T-cell (primary cell): ENCODE measurements at regions not wholly inside any gene's neighbourhood (a gene's known extent, or its start where the extent isn't known, plus 50 kb on each side); places are given as distances from the start of the nearest gene placed in this dataset.

Experiments
- ATAC-seq, 4 experiments: fragments of 200-7000 bp in 3 of 4; fragments of 150-1000 bp in 1 of 4; cut with Tn5 transposase; replicated peaks in 1 of 4; 1 replicate in 3 of 4; 2 replicates in 1 of 4; pipeline ENCODE4 v1.10.0; 2021; ENCODE audit warnings: moderate library complexity in 3 of 4, mild to moderate bottlenecking in 2 of 4, moderate number of reproducible peaks in 1 of 4
- CTCF ChIA-PET, 2 donors: fragments of 300-600 bp; sonication (Branson Sonifier 250); formaldehyde crosslinking; loops; one replicate each; lab custom pipeline; 2022; ENCODE audit warnings: antibody characterized with exemption in 2 of 2; lab: Charles Lee
- POLR2A ChIA-PET, 2 donors: fragments of 300-600 bp; sonication (Branson Sonifier 250); formaldehyde crosslinking; loops; one replicate each; lab custom pipeline; 2022; ENCODE audit warnings: antibody characterized with exemption in 2 of 2; lab: Charles Lee
- DNase-seq, 35 experiments: peaks; one replicate each; pipeline versions ENCODE4 v3.0.0 to v3.0.0-alpha.2; 2013 to 2023
- H3K27ac ChIP-seq: one replicate; pipeline ENCODE4 v1.5.1; 2013; ENCODE audit warnings: low read length
- H3K27me3 ChIP-seq, 2 experiments: replicated peaks in 1 of 2; 1 replicate in 1 of 2; 2 replicates in 1 of 2; pipeline versions ENCODE4 v1.6.1 to v1.7.0; 2013; ENCODE audit warnings: low read length in 1 of 2, mixed read lengths in 1 of 2; ENCODE audit not compliant: control insufficient read depth in 2 of 2, insufficient read depth in 2 of 2; ENCODE audit errors: extremely low read depth in 1 of 2
- H3K36me3 ChIP-seq, 2 donors: 1 replicate in 1 of 2; 2 replicates in 1 of 2; pipeline versions ENCODE4 v1.6.1 to v1.7.0; 2013; ENCODE audit warnings: low read length in 1 of 2; ENCODE audit not compliant: control insufficient read depth in 2 of 2, insufficient read depth in 1 of 2; ENCODE audit errors: extremely low read depth in 1 of 2
- H3K4me1 ChIP-seq, 2 experiments: 1 replicate in 1 of 2; 2 replicates in 1 of 2; pipeline versions ENCODE4 v1.6.1 to v1.7.0; 2013; ENCODE audit warnings: low read length in 2 of 2, mixed read lengths in 1 of 2; ENCODE audit not compliant: insufficient read depth in 2 of 2, control insufficient read depth in 1 of 2; ENCODE audit errors: extremely low read depth in 1 of 2
- H3K4me3 ChIP-seq, 2 donors: 1 replicate in 1 of 2; 2 replicates in 1 of 2; pipeline versions ENCODE4 v1.5.1 to v1.7.0; 2013; ENCODE audit warnings: mild to moderate bottlenecking in 2 of 2, low read length in 1 of 2, moderate library complexity in 1 of 2; ENCODE audit not compliant: control insufficient read depth in 1 of 2; ENCODE audit errors: extremely low read depth in 1 of 2
- H3K9me3 ChIP-seq: 2 replicates; pipeline ENCODE4 v1.7.0; 2013
- H3K27ac Mint-ChIP-seq, 2 donors: one replicate each; pipeline ENCODE4 v1.8.0; 2020 to 2021; ENCODE audit warnings: mild to moderate bottlenecking in 2 of 2, mixed read lengths in 2 of 2
- H3K27me3 Mint-ChIP-seq, 2 donors: one replicate each; pipeline ENCODE4 v1.8.0; 2021 to 2022; ENCODE audit warnings: mixed read lengths in 2 of 2
- H3K36me3 Mint-ChIP-seq: one replicate; pipeline ENCODE4 v1.8.0; 2021; ENCODE audit warnings: mixed read lengths
- H3K4me1 Mint-ChIP-seq, 3 donors: one replicate each; pipeline ENCODE4 v1.8.0; 2020 to 2022; ENCODE audit warnings: mixed read lengths in 3 of 3, mild to moderate bottlenecking in 1 of 3
- H3K4me3 Mint-ChIP-seq, 3 donors: one replicate each; pipeline ENCODE4 v1.8.0; 2020 to 2022; ENCODE audit warnings: mild to moderate bottlenecking in 3 of 3, mixed read lengths in 3 of 3, moderate library complexity in 3 of 3
- H3K9me3 Mint-ChIP-seq, 3 donors: one replicate each; pipeline ENCODE4 v1.8.0; 2020 to 2022; ENCODE audit warnings: mixed read lengths in 3 of 3
- WGBS: methylation state at CpG from one replicate; pipeline ENCODE4 v1.1.5; 2013; ENCODE audit warnings: missing lambda C conversion rate; ENCODE audit not compliant: insufficient coverage; 5-methylcytosine and 5-hydroxymethylcytosine counted together

- POLR2A ChIA-PET = interaction anchor here in 1 of 2 donors (0.7 kb wide), 1 partner anchor 112 kb away, joined by 3 read pairs; no protein-coding TSS in a partner anchor
- no peak overlapping the region for H3K27ac Mint-ChIP-seq
Measured at GRCh38 chr11:110968348-110969062, 256.3 kb upstream of the ARHGAP20 start.

GRCh38 chr11:110966131-110966530 is 253.9 kb upstream of the ARHGAP20 start:
- POLR2A ChIA-PET = no interaction called here
- Histone ChIP-seq H3K4me1 (no peaks in the 10 kb centered on the region), H3K4me3 (no peak overlapping the region), H3K9me3 (no peaks in the 10 kb centered on the region), H3K36me3 (no peaks in the 10 kb centered on the region), H3K27ac (no peak overlapping the region), H3K27me3 (no peaks in the 10 kb centered on the region)
- ATAC-seq (no peak), DNase-seq (no peak)
- H3K27ac Mint-ChIP-seq = no peak overlapping the region
- peaks cover 0 to 4% (median 0%) of the 10 kb centered on the region in 3 donors for H3K9me3 Mint-ChIP-seq
- peaks cover 4 to 5% of the 10 kb centered on the region in 2 donors for H3K27me3 Mint-ChIP-seq
- no peaks in the 10 kb centered on the region for H3K36me3 Mint-ChIP-seq
- WGBS = 80% methylated on average over 1 of the region's 1 CpG
- H3K4me3 Mint-ChIP-seq = no peak overlapping the region
- H3K4me1 Mint-ChIP-seq = no peaks in the 10 kb centered on the region
- CTCF ChIA-PET = no interaction called here

More at GRCh38 chr11:110968348-110969062, 256.3 kb upstream of the ARHGAP20 start:
- peaks cover 0 to 4% (median 0%) of the 10 kb centered on the region in 3 donors for H3K9me3 Mint-ChIP-seq
- H3K36me3 Mint-ChIP-seq = no peaks in the 10 kb centered on the region
- peaks cover 4 to 5% of the 10 kb centered on the region in 2 donors for H3K27me3 Mint-ChIP-seq
- DNase-seq (no peak), ATAC-seq (no peak)
- CTCF ChIA-PET = no interaction called here
- no peaks in the 10 kb centered on the region for H3K4me1 Mint-ChIP-seq
- H3K4me3 Mint-ChIP-seq = no peak overlapping the region
- no peak overlapping the region for H3K27ac ChIP-seq
- H3K9me3 ChIP-seq = no peaks in the 10 kb centered on the region
- no peak overlapping the region for H3K4me3 ChIP-seq
- H3K4me1 ChIP-seq = no peaks in the 10 kb centered on the region
- H3K36me3 ChIP-seq = no peaks in the 10 kb centered on the region
- WGBS = 85% methylated on average over 3 of the region's 4 CpGs
- H3K27me3 ChIP-seq = no peaks in the 10 kb centered on the region

- Mint-ChIP-seq H3K27me3 (peaks cover 0 to 9% of the 10 kb centered on the region in 2 donors), H3K27ac (no peak overlapping the region), H3K4me3 (no peak overlapping the region), H3K4me1 (no peaks in the 10 kb centered on the region), H3K9me3 (peaks cover 0 to 4% (median 0%) of the 10 kb centered on the region in 3 donors), H3K36me3 (no peaks in the 10 kb centered on the region)
- H3K27me3 ChIP-seq = no peaks in the 10 kb centered on the region
- no peak overlapping the region for H3K27ac ChIP-seq
- ChIA-PET POLR2A (interaction anchor here in 1 of 2 donors (0.7 kb wide), 1 partner anchor 12 kb away, joined by 6 read pairs; no protein-coding TSS in a partner anchor), CTCF (no interaction called here)
- DNase-seq (no peak), ATAC-seq (no peak)
- no peaks in the 10 kb centered on the region for H3K4me1 ChIP-seq
- H3K9me3 ChIP-seq = no peaks in the 10 kb centered on the region
- no peak overlapping the region for H3K4me3 ChIP-seq
- no peaks in the 10 kb centered on the region for H3K36me3 ChIP-seq
- WGBS = 67% methylated on average over 1 of the region's 4 CpGs
Measured at GRCh38 chr11:110962921-110963320, 250.7 kb upstream of the ARHGAP20 start.

- Histone ChIP-seq H3K9me3 (no peaks in the 10 kb centered on the region), H3K27me3 (peaks cover 0 to 2% of the 10 kb centered on the region in 2 experiments), H3K27ac (no peak overlapping the region), H3K4me1 (no peaks in the 10 kb centered on the region), H3K36me3 (no peaks in the 10 kb centered on the region), H3K4me3 (no peak overlapping the region)
- H3K9me3 Mint-ChIP-seq = no peaks in the 10 kb centered on the region
- no peak overlapping the region for H3K4me3 Mint-ChIP-seq
- POLR2A ChIA-PET = no interaction called here
- no peak overlapping the region for H3K27ac Mint-ChIP-seq
- H3K4me1 Mint-ChIP-seq = no peaks in the 10 kb centered on the region
- no CpG with 5 or more reads among the region's 3 CpGs for WGBS
- no peaks in the 10 kb centered on the region for H3K36me3 Mint-ChIP-seq
- H3K27me3 Mint-ChIP-seq = peaks cover 0 to 9% of the 10 kb centered on the region in 2 donors
- no peak for ATAC-seq
- DNase-seq = no peak
- CTCF ChIA-PET = no interaction called here
Measured at GRCh38 chr11:110960167-110960566, 247.9 kb upstream of the ARHGAP20 start.

- Mint-ChIP-seq H3K4me1 (no peaks in the 10 kb centered on the region), H3K27ac (no peak overlapping the region), H3K36me3 (no peaks in the 10 kb centered on the region), H3K4me3 (no peak overlapping the region), H3K9me3 (no peaks in the 10 kb centered on the region), H3K27me3 (peaks cover 0 to 9% of the 10 kb centered on the region in 2 donors)
- DNase-seq = no peak
- peaks cover 0 to 2% of the 10 kb centered on the region in 2 experiments for H3K27me3 ChIP-seq
- WGBS = no CpG with 5 or more reads among the region's 4 CpGs
- no peaks in the 10 kb centered on the region for H3K9me3 ChIP-seq
- no peak overlapping the region for H3K4me3 ChIP-seq
- no peak for ATAC-seq
- ChIA-PET CTCF (no interaction called here), POLR2A (no interaction called here)
- no peaks in the 10 kb centered on the region for H3K36me3 ChIP-seq
- no peaks in the 10 kb centered on the region for H3K4me1 ChIP-seq
- no peak overlapping the region for H3K27ac ChIP-seq
Measured at GRCh38 chr11:110958216-110958615, 246.0 kb upstream of the ARHGAP20 start.

GRCh38 chr11:110955776-110956175 is 243.5 kb upstream of the ARHGAP20 start:
- Histone ChIP-seq H3K4me3 (no peak overlapping the region), H3K27ac (no peak overlapping the region), H3K36me3 (no peaks in the 10 kb centered on the region), H3K4me1 (no peaks in the 10 kb centered on the region), H3K9me3 (no peaks in the 10 kb centered on the region), H3K27me3 (peaks cover 0 to 2% of the 10 kb centered on the region in 2 experiments)
- peaks cover 0 to 9% of the 10 kb centered on the region in 2 donors for H3K27me3 Mint-ChIP-seq
- no peaks in the 10 kb centered on the region for H3K9me3 Mint-ChIP-seq
- ChIA-PET CTCF (no interaction called here), POLR2A (no interaction called here)
- no peak overlapping the region for H3K27ac Mint-ChIP-seq
- DNase-seq = no peak
- H3K4me1 Mint-ChIP-seq = no peaks in the 10 kb centered on the region
- no peak for ATAC-seq
- H3K36me3 Mint-ChIP-seq = no peaks in the 10 kb centered on the region
- H3K4me3 Mint-ChIP-seq = no peak overlapping the region
- WGBS = no CpG with 5 or more reads among the region's 2 CpGs
